ENCODE measurements at regions not wholly inside any gene's neighbourhood (a gene's known extent, or its start where the extent isn't known, plus 50 kb on each side); places are given as distances from the start of the nearest gene placed in this dataset.
"Not testable (repeated sequence)": the region's sequence is repeated elsewhere in the genome, so short reads cannot be mapped to it uniquely, and the experiment has no call there.

- DNase-seq, result no peak
Measured at GRCh38 chr14:89564286-89564957, 147.4 kb upstream of the FOXN3 start.

- DNase-seq, result no peak
Measured at GRCh38 chr14:89563471-89563870, 146.4 kb upstream of the FOXN3 start.

GRCh38 chr14:89551955-89552354 lies 134.9 kb upstream of the FOXN3 start:
- DNase-seq, result no peak

- no peak for DNase-seq
Measured at GRCh38 chr14:89551432-89551831, 134.4 kb upstream of the FOXN3 start.

- no peak for DNase-seq
Measured at GRCh38 chr14:89550821-89551220, 133.8 kb upstream of the FOXN3 start.

- DNase-seq, result no peak
Measured at GRCh38 chr14:89549381-89550125, 132.5 kb upstream of the FOXN3 start.

GRCh38 chr14:89547047-89547446 lies 130.0 kb upstream of the FOXN3 start:
- not testable (repeated sequence) for DNase-seq

- no peak for DNase-seq
Measured at GRCh38 chr14:89544636-89545301, 127.7 kb upstream of the FOXN3 start.

- DNase-seq, result no peak
Measured at GRCh38 chr14:89543425-89543790, 126.4 kb upstream of the FOXN3 start.

GRCh38 chr14:89542786-89543424 lies 125.9 kb upstream of the FOXN3 start:
- DNase-seq, result no peak

GRCh38 chr14:89540830-89541470 lies 123.9 kb upstream of the FOXN3 start:
- no peak for DNase-seq

- no peak for DNase-seq
Measured at GRCh38 chr14:89540009-89540829, 123.2 kb upstream of the FOXN3 start.

- no peak for DNase-seq
Measured at GRCh38 chr14:89537911-89538310, 120.9 kb upstream of the FOXN3 start.

GRCh38 chr14:89534902-89535685 lies 118.1 kb upstream of the FOXN3 start:
- DNase-seq, result no peak

GRCh38 chr14:89533766-89534165 lies 116.7 kb upstream of the FOXN3 start:
- DNase-seq, result no peak

GRCh38 chr14:89533136-89533535 lies 116.1 kb upstream of the FOXN3 start:
- no peak for DNase-seq

GRCh38 chr14:89531661-89532335 lies 114.8 kb upstream of the FOXN3 start:
- DNase-seq, result no peak

GRCh38 chr14:89524990-89525667 lies 108.1 kb upstream of the FOXN3 start:
- DNase-seq, result no peak

GRCh38 chr14:89524412-89524811 lies 107.4 kb upstream of the FOXN3 start:
- DNase-seq, result no peak

GRCh38 chr14:89521988-89522387 lies 105.0 kb upstream of the FOXN3 start:
- no peak for DNase-seq
